Gastroesophageal sphincter (tissue), 4 donors: ENCODE measurements at regions not wholly inside any gene's neighbourhood (a gene's known extent, or its start where the extent isn't known, plus 50 kb on each side); places are given as distances from the start of the nearest gene placed in this dataset.

ENCODE experiments used
- ATAC-seq: fragments of 150-250 bp; one replicate; pipeline ENCODE4 v1.9.1; 2016; ENCODE audit warnings: mild to moderate bottlenecking, moderate library complexity
- H3K27ac ChIP-seq, 4 donors: fragments of 200-600 bp; sonication (generic) in 3 of 4; 1 replicate in 3 of 4; 2 replicates in 1 of 4; pipeline ENCODE4 v1.5.1; 2016 to 2019
- H3K27me3 ChIP-seq: fragments of 200-600 bp; sonication (generic); one replicate; pipeline ENCODE4 v1.5.1; 2019
- H3K36me3 ChIP-seq, 2 donors: fragments of 200-600 bp; sonication (generic); one replicate each; pipeline ENCODE4 v1.5.1; 2019; ENCODE audit warnings: control low read depth in 1 of 2
- H3K4me1 ChIP-seq, 3 donors: fragments of 200-600 bp; sonication (generic); 1 replicate in 2 of 3; 2 replicates in 1 of 3; pipeline ENCODE4 v1.5.1; 2016 to 2019; ENCODE audit warnings: control low read depth in 2 of 3
- H3K4me3 ChIP-seq, 2 donors: fragments of 200-600 bp; sonication (generic); one replicate each; pipeline ENCODE4 v1.5.1; 2019; ENCODE audit warnings: mild to moderate bottlenecking in 1 of 2, moderate library complexity in 1 of 2
- H3K9me3 ChIP-seq, 3 donors: fragments of 200-600 bp; sonication (generic); one replicate each; pipeline ENCODE4 v1.5.1; 2017 to 2019; ENCODE audit warnings: control low read depth in 2 of 3
- EP300 ChIP-seq: sonication (generic); formaldehyde crosslinking; IDR thresholded peaks from one replicate; pipeline ENCODE4 v1.6.1; 2017; ENCODE audit warnings: antibody characterized with exemption, mild to moderate bottlenecking
- POLR2A ChIP-seq, 2 donors: fragments of 450-650 bp; IDR thresholded peaks; one replicate each; pipeline ENCODE4 v1.6.1; 2017; ENCODE audit warnings: antibody characterized with exemption in 2 of 2, mild to moderate bottlenecking in 2 of 2, moderate library complexity in 1 of 2
- POLR2AphosphoS5 ChIP-seq: sonication (generic); formaldehyde crosslinking; IDR thresholded peaks from one replicate; pipeline ENCODE4 v1.6.1; 2017; ENCODE audit warnings: antibody characterized with exemption
- WGBS, 2 donors: methylation state at CpG; one replicate each; pipeline ENCODE4 v1.1.5; 2018; ENCODE audit warnings: low coverage in 1 of 2; 5-methylcytosine and 5-hydroxymethylcytosine counted together
- TF ChIP-seq, protein P1 (sequence below), 4 experiments: fragments of 200-600 bp in 2 of 4; fragments of 450-650 bp in 2 of 4; sonication (generic) in 1 of 4; IDR thresholded peaks; one replicate each; pipeline ENCODE4 v1.5.1; 2017 to 2019; ENCODE audit warnings: antibody characterized with exemption in 4 of 4, mild to moderate bottlenecking in 2 of 4, moderate library complexity in 2 of 4

- no peak for TF ChIP-seq EP300
- TF ChIP-seq, protein P1, sequence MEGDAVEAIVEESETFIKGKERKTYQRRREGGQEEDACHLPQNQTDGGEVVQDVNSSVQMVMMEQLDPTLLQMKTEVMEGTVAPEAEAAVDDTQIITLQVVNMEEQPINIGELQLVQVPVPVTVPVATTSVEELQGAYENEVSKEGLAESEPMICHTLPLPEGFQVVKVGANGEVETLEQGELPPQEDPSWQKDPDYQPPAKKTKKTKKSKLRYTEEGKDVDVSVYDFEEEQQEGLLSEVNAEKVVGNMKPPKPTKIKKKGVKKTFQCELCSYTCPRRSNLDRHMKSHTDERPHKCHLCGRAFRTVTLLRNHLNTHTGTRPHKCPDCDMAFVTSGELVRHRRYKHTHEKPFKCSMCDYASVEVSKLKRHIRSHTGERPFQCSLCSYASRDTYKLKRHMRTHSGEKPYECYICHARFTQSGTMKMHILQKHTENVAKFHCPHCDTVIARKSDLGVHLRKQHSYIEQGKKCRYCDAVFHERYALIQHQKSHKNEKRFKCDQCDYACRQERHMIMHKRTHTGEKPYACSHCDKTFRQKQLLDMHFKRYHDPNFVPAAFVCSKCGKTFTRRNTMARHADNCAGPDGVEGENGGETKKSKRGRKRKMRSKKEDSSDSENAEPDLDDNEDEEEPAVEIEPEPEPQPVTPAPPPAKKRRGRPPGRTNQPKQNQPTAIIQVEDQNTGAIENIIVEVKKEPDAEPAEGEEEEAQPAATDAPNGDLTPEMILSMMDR (IDR thresholded peaks at IDR 0.05) = no peak
- no peak for TF ChIP-seq POLR2A (IDR thresholded peaks at IDR 0.05)
- no peak for TF ChIP-seq POLR2AphosphoS5
- no peak for ATAC-seq
- peaks cover 0 to 13% (median 0%) of the 10 kb centered on the region in 3 donors for H3K9me3 ChIP-seq
These were observed 2277.7 kb downstream of the TP53TG3F start for GRCh38 chr16:35737076-35737475.

DNA sequence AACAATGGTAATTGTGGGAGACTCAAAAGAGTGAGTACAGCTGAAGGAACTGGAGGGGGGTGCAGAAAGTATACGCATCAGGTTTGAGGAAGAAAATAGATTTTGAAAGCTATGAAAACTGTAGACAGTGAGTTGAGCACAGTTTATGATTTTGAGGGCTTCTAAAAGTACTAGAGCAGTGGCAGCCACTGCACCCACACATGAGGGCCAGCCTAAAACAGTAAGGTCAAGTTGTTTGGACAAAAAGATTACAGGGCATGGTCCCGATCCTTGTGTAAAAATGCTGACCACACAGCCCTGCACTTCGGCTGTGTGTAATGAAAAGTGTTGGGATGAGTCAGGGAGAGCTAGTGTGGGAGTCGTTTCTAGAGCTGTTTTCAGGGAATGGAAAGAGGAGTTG is 2282.1 kb downstream of the TP53TG3F start:
- no peaks in the 10 kb centered on the region for H3K36me3 ChIP-seq
- no peak for TF ChIP-seq POLR2AphosphoS5
- TF ChIP-seq, protein P1 (IDR thresholded peaks at IDR 0.05) = no peak
- TF ChIP-seq EP300 = no peak
- H3K27ac ChIP-seq = no peak overlapping the region
- no peaks in the 10 kb centered on the region for H3K4me1 ChIP-seq
- H3K4me3 ChIP-seq = no peak overlapping the region
- no peak for ATAC-seq
- 55 to 81% methylated on average over 4 of the region's 4 CpGs for WGBS, 2 donors
- no peaks in the 10 kb centered on the region for H3K27me3 ChIP-seq
- H3K9me3 ChIP-seq = peaks cover 0 to 18% (median 0%) of the 10 kb centered on the region in 3 donors

More at GRCh38 chr16:35737076-35737475, 2277.7 kb downstream of the TP53TG3F start:
- 68 to 70% methylated on average over 3 of the region's 3 CpGs for WGBS, 2 donors
- Histone ChIP-seq H3K27me3 (no peaks in the 10 kb centered on the region), H3K4me3 (no peak overlapping the region), H3K36me3 (no peaks in the 10 kb centered on the region), H3K27ac (no peak overlapping the region), H3K4me1 (no peaks in the 10 kb centered on the region)

GRCh38 chr16:35743101-35743692 is 2283.8 kb downstream of the TP53TG3F start:
- ATAC-seq = no peak
- H3K9me3 ChIP-seq = peaks cover 0 to 27% (median 0%) of the 10 kb centered on the region in 3 donors
- no peak overlapping the region for H3K27ac ChIP-seq
- TF ChIP-seq, protein P1 (IDR thresholded peaks at IDR 0.05) = no peak
- TF ChIP-seq POLR2A (IDR thresholded peaks at IDR 0.05) = no peak
- no peak for TF ChIP-seq EP300
- TF ChIP-seq POLR2AphosphoS5 = no peak
- no peaks in the 10 kb centered on the region for H3K27me3 ChIP-seq
- 63% methylated on average over 4 of the region's 5 CpGs; no CpG with 5 or more reads in 1 of the 2 donors for WGBS, 2 donors
- no peaks in the 10 kb centered on the region for H3K4me1 ChIP-seq
- no peak overlapping the region for H3K4me3 ChIP-seq
- H3K36me3 ChIP-seq = no peaks in the 10 kb centered on the region

GRCh38 chr16:35744084-35744483 is 2284.7 kb downstream of the TP53TG3F start:
- Histone ChIP-seq H3K4me3 (no peak overlapping the region), H3K4me1 (no peaks in the 10 kb centered on the region), H3K36me3 (no peaks in the 10 kb centered on the region), H3K27me3 (no peaks in the 10 kb centered on the region), H3K27ac (no peak overlapping the region), H3K9me3 (peaks cover 0 to 27% (median 0%) of the 10 kb centered on the region in 3 donors)
- TF ChIP-seq, protein P1 (IDR thresholded peaks at IDR 0.05) = no peak
- no peak for TF ChIP-seq EP300
- 53 to 83% methylated on average over 1 to 4 of the region's 4 CpGs for WGBS, 2 donors
- ATAC-seq = no peak

- Histone ChIP-seq H3K27ac (no peak overlapping the region), H3K4me1 (no peaks in the 10 kb centered on the region), H3K36me3 (no peaks in the 10 kb centered on the region), H3K9me3 (peaks cover 0 to 27% (median 0%) of the 10 kb centered on the region in 3 donors), H3K4me3 (no peak overlapping the region), H3K27me3 (no peaks in the 10 kb centered on the region)
- no peak for ATAC-seq
- 56 to 69% methylated on average over 4 of the region's 4 CpGs for WGBS, 2 donors
- TF ChIP-seq POLR2A (IDR thresholded peaks at IDR 0.05) (no peak), POLR2AphosphoS5 (no peak), EP300 (no peak)
- TF ChIP-seq, protein P1 (IDR thresholded peaks at IDR 0.05) = no peak
These were observed 2285.3 kb downstream of the TP53TG3F start for GRCh38 chr16:35744726-35745125.
